ENCODE measurements at regions not wholly inside any gene's neighbourhood (a gene's known extent, or its start where the extent isn't known, plus 50 kb on each side); places are given as distances from the start of the nearest gene placed in this dataset.

DNA sequence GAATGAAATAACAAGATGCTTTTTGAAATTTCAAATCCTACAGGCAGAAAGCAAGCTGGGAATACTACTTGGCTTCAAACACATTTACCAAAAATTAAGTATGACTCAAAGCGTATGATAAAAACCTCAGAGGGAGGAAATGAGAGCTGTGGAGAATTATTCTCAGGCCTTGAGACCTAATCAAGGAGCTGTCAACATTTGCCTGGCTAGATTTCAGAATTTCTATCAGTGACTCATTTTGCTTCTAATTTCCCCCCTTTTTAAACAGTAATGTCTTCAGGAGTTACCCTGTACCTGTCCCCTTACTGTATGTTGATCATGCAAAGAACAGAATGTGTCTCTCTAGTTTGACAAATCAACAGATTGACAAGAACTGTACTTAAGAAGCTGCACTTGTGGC lies 1324.5 kb upstream of the DDX18 start:
- TF ChIP-seq, protein P1, sequence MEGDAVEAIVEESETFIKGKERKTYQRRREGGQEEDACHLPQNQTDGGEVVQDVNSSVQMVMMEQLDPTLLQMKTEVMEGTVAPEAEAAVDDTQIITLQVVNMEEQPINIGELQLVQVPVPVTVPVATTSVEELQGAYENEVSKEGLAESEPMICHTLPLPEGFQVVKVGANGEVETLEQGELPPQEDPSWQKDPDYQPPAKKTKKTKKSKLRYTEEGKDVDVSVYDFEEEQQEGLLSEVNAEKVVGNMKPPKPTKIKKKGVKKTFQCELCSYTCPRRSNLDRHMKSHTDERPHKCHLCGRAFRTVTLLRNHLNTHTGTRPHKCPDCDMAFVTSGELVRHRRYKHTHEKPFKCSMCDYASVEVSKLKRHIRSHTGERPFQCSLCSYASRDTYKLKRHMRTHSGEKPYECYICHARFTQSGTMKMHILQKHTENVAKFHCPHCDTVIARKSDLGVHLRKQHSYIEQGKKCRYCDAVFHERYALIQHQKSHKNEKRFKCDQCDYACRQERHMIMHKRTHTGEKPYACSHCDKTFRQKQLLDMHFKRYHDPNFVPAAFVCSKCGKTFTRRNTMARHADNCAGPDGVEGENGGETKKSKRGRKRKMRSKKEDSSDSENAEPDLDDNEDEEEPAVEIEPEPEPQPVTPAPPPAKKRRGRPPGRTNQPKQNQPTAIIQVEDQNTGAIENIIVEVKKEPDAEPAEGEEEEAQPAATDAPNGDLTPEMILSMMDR (IDR thresholded peaks at IDR 0.05; ENCODE audit: low read depth, low read length): no peak
- H3K4me3 ChIP-seq (replicated peaks in 1 of 2; ENCODE audit: low read depth in 2 of 2, low read length in 2 of 2): no peak overlapping the region
- peak in 1 of 2 donors; percentile 51 for DNase-seq (ENCODE audit: low read depth in 2 of 2)

DNA sequence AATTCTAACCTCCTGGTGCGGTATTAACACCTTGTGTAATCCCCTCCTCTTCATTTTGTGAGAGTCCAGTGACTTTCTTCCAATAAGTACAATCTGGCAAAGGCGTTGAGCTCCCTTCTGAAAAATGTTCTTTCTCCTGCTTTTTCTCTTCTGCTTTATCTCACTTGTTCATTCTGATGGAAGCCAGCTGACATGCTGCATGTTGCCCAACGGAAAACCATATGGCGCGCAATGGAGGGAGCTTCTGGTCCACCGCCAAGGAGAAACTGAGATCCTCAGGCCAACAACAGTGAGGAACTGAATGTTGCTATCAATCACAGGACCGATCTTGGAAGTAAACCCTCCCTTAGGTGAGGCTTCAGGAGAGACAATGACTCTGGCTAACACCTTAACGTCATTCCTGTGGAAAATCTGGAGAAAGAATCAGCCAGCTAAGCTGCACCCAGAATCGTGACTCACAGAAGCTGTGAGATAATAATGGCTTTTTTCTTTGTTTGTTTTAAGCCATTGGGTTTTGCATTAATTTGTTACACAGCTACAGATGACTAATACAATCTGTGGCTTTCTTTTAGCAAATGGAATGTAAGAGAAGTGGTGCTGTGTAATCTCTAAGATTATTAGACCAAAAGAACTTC lies 1323.9 kb upstream of the DDX18 start:
- DNase-seq (ENCODE audit: low read depth in 2 of 2): peak in 1 of 2 donors; percentile 54
- TF ChIP-seq, protein P1 (IDR thresholded peaks at IDR 0.05; ENCODE audit: low read depth, low read length): no peak
- no peak overlapping the region for H3K4me3 ChIP-seq (replicated peaks in 1 of 2; ENCODE audit: low read depth in 2 of 2, low read length in 2 of 2)

DNA sequence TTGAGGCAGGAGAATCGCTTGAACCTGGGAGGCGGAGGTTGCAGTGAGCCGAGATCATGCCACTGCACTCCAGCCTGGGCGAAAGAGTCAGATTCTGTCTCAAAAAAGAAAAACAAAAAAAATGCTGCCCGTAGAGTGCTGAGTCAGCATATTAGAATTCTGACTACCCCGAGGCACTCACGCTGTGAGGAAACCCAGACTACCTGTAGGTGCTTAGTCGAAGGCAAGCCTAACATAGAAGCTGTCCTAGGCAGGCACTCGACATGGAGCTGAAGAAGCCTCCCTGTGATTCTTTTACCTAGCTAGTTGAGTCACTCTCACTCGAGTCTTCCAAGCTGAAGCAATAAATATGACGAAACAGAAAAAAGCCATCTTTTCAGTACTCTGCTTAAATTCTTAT lies 1323.2 kb upstream of the DDX18 start:
- no peak overlapping the region for H3K4me3 ChIP-seq (replicated peaks in 1 of 2; ENCODE audit: low read depth in 2 of 2, low read length in 2 of 2)
- TF ChIP-seq, protein P1 (IDR thresholded peaks at IDR 0.05; ENCODE audit: low read depth, low read length): no peak
- DNase-seq (ENCODE audit: low read depth in 2 of 2): peak in 1 of 2 donors; percentile 4

DNA sequence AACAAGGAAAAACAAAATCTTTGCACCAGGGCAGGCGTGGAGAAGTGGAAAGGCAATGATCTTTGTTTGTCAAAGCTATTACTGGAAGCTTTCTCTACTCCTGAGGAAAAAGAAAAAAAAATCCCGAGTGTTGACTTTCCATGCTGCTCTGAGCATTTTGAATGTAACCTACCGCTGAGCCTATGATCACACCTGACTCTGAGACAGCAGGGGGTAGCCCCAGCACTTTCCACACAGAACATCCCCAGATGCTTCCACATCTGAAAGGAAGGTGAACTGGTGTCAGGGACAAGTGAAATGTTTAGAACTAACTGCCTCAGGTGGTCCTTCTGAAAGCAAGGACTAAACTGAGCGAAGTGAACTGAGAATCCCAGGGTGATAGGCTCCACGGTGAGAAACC lies 1315.1 kb upstream of the DDX18 start:
- no peak overlapping the region for H3K4me3 ChIP-seq (replicated peaks in 1 of 2; ENCODE audit: low read depth in 2 of 2, low read length in 2 of 2)
- TF ChIP-seq, protein P1 (IDR thresholded peaks at IDR 0.05; ENCODE audit: low read depth, low read length): no peak
- no peak for DNase-seq (ENCODE audit: low read depth in 2 of 2)

DNA sequence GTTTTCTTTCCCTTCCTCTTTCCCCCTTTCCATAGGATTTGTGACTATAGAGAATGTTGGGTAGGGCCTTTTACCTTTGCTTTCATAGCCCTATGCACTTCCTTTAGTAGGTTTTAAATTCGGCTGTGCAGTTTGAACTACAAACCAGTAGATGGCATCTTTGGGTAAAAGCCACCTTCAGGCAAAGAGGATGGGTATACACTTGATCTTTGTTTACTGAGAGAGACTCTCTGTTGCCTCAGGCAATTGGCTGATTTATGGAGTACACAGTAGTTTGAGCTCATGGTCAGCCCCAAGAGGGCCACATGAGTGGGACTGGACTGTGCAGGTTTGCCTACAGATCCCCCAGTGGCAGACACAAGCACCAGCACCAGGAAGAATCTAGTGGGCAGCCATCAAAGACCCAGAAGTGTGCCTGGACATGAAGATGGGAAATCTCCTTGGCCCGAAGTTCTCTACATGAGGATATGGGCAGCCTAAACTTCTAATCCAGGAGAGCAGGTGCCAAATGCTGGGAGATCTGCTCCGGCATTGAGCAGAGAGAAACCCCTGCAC lies 1304.3 kb upstream of the DDX18 start:
- DNase-seq (ENCODE audit: low read depth in 2 of 2): peak; percentile 1 to 11
- H3K4me3 ChIP-seq (replicated peaks in 1 of 2; ENCODE audit: low read depth in 2 of 2, low read length in 2 of 2): no peak overlapping the region
- TF ChIP-seq, protein P1 (IDR thresholded peaks at IDR 0.05; ENCODE audit: low read depth, low read length): peak; percentile 25

DNA sequence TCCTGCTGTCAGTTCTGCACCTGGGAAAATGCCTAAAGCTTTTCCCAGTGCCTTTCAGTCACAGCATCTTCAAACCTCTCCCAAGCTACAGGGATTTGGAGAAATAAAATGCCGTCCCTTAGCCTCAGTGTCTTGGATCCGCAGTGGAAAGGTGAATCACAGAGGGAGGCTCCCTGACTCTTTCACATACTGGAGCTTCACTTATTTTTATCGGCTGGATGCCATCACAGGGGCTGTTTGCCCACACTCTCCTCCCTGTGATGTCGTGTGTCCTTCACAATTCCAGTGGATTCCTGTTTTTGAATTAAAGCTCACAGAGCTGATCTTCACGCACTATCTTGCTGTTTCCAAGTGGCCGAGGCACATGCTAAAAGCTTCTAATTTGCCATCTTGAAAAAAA lies 1303.1 kb upstream of the DDX18 start:
- DNase-seq (ENCODE audit: low read depth in 2 of 2): no peak
- no peak overlapping the region for H3K4me3 ChIP-seq (replicated peaks in 1 of 2; ENCODE audit: low read depth in 2 of 2, low read length in 2 of 2)
- TF ChIP-seq, protein P1 (IDR thresholded peaks at IDR 0.05; ENCODE audit: low read depth, low read length): no peak

DNA sequence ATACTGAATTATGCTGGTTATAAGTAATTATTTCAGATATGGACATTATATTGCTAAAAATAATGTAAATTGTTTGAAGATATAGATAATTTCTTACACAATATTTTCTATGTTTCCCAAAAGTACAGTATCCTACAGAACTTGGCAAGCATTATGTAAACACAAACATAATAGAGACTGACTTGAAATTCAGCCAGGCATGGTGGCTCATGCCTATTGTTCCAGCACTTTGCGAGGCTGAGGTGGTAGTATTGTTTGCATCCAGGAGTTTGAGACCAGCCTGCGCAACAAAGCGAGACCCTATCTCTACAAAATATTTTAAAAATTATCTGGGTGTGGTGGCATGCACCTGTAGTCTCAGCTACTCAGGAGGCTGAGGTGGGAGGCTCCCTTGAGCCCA lies 1300.5 kb upstream of the DDX18 start:
- no peak overlapping the region for H3K4me3 ChIP-seq (replicated peaks in 1 of 2; ENCODE audit: low read depth in 2 of 2, low read length in 2 of 2)
- TF ChIP-seq, protein P1 (IDR thresholded peaks at IDR 0.05; ENCODE audit: low read depth, low read length): no peak
- DNase-seq (ENCODE audit: low read depth in 2 of 2): no peak
